ENCODE measurements at regions not wholly inside any gene's neighbourhood (a gene's known extent, or its start where the extent isn't known, plus 50 kb on each side); places are given as distances from the start of the nearest gene placed in this dataset.
"Not testable (repeated sequence)": the region's sequence is repeated elsewhere in the genome, so short reads cannot be mapped to it uniquely, and the experiment has no call there.

GRCh38 chr5:167281925-167282324 lies 1009.5 kb upstream of the WWC1 start:
- no peak for DNase-seq (ENCODE audit: low read depth)

GRCh38 chr5:167283691-167284090 lies 1007.8 kb upstream of the WWC1 start:
- DNase-seq (ENCODE audit: low read depth) = no peak

GRCh38 chr5:167284222-167284890 lies 1007.1 kb upstream of the WWC1 start:
- DNase-seq (ENCODE audit: low read depth) = no peak

- DNase-seq (ENCODE audit: low read depth) = no peak
These were observed 1005.9 kb upstream of the WWC1 start for GRCh38 chr5:167285591-167285990.

GRCh38 chr5:167286891-167287290 lies 1004.6 kb upstream of the WWC1 start:
- no peak for DNase-seq (ENCODE audit: low read depth)

GRCh38 chr5:167290478-167290877 lies 1001.0 kb upstream of the WWC1 start:
- DNase-seq (ENCODE audit: low read depth) = no peak

GRCh38 chr5:167294882-167295680 lies 996.4 kb upstream of the WWC1 start:
- peak; percentile 95 for DNase-seq (ENCODE audit: low read depth)

- no peak for DNase-seq (ENCODE audit: low read depth)
These were observed 995.8 kb upstream of the WWC1 start for GRCh38 chr5:167295681-167296005.

- no peak for DNase-seq (ENCODE audit: low read depth)
These were observed 995.4 kb upstream of the WWC1 start for GRCh38 chr5:167296066-167296465.

GRCh38 chr5:167296661-167297060 lies 994.8 kb upstream of the WWC1 start:
- no peak for DNase-seq (ENCODE audit: low read depth)

- DNase-seq (ENCODE audit: low read depth) = not testable (repeated sequence)
These were observed 991.6 kb upstream of the WWC1 start for GRCh38 chr5:167299861-167300260.

- DNase-seq (ENCODE audit: low read depth) = no peak
These were observed 987.9 kb upstream of the WWC1 start for GRCh38 chr5:167303582-167303981.

GRCh38 chr5:167304834-167305469 lies 986.5 kb upstream of the WWC1 start:
- DNase-seq (ENCODE audit: low read depth) = no peak

GRCh38 chr5:167305591-167306213 lies 985.7 kb upstream of the WWC1 start:
- DNase-seq (ENCODE audit: low read depth) = no peak

- no peak for DNase-seq (ENCODE audit: low read depth)
These were observed 984.4 kb upstream of the WWC1 start for GRCh38 chr5:167307042-167307441.

- no peak for DNase-seq (ENCODE audit: low read depth)
These were observed 983.0 kb upstream of the WWC1 start for GRCh38 chr5:167308466-167308865.

GRCh38 chr5:167309941-167310517 lies 981.4 kb upstream of the WWC1 start:
- no peak for DNase-seq (ENCODE audit: low read depth)

GRCh38 chr5:167311340-167311739 lies 980.1 kb upstream of the WWC1 start:
- no peak for DNase-seq (ENCODE audit: low read depth)

- DNase-seq (ENCODE audit: low read depth) = no peak
These were observed 979.2 kb upstream of the WWC1 start for GRCh38 chr5:167312225-167312624.

GRCh38 chr5:167315762-167316161 lies 975.7 kb upstream of the WWC1 start:
- DNase-seq (ENCODE audit: low read depth) = no peak

GRCh38 chr5:167317884-167318283 lies 973.6 kb upstream of the WWC1 start:
- DNase-seq (ENCODE audit: low read depth) = no peak

- DNase-seq (ENCODE audit: low read depth) = no peak
These were observed 972.2 kb upstream of the WWC1 start for GRCh38 chr5:167319243-167319642.
